ENCODE measurements at regions not wholly inside any gene's neighbourhood (a gene's known extent, or its start where the extent isn't known, plus 50 kb on each side); places are given as distances from the start of the nearest gene placed in this dataset.

DNA sequence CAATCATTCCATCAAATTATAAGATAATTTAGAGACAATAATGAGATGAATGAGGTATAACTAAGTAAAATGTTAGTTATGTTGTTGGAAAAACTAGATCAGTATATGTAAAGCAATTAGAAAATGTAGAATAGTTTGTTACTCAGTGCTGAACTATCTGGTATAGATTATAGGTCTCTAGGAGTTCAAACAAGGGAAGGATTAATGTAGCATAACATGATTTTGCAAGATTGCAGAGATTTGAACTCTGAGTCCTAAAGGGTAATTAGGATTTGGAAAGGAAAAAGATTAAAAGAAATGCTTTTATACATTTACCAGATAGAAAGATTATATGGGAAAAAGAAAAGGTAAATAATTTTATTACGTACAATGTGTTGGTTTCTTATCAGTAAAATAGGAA, 246.3 kb downstream of the KCNC2 start:
- H3K36me3 ChIP-seq: no peaks in the 10 kb centered on the region
- TF ChIP-seq, protein P1, sequence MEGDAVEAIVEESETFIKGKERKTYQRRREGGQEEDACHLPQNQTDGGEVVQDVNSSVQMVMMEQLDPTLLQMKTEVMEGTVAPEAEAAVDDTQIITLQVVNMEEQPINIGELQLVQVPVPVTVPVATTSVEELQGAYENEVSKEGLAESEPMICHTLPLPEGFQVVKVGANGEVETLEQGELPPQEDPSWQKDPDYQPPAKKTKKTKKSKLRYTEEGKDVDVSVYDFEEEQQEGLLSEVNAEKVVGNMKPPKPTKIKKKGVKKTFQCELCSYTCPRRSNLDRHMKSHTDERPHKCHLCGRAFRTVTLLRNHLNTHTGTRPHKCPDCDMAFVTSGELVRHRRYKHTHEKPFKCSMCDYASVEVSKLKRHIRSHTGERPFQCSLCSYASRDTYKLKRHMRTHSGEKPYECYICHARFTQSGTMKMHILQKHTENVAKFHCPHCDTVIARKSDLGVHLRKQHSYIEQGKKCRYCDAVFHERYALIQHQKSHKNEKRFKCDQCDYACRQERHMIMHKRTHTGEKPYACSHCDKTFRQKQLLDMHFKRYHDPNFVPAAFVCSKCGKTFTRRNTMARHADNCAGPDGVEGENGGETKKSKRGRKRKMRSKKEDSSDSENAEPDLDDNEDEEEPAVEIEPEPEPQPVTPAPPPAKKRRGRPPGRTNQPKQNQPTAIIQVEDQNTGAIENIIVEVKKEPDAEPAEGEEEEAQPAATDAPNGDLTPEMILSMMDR (IDR thresholded peaks at IDR 0.05): no peak
- 86% methylated on average over 1 of the region's 1 CpG for WGBS
- H3K4me3 ChIP-seq: no peak overlapping the region
- no peak overlapping the region for H3K27ac ChIP-seq
- H3K4me1 ChIP-seq: no peaks in the 10 kb centered on the region
- no peaks in the 10 kb centered on the region for H3K27me3 ChIP-seq
- no peak for DNase-seq (ENCODE audit: low spot score in 2 of 2)
- no peaks in the 10 kb centered on the region for H3K9me3 ChIP-seq

DNA sequence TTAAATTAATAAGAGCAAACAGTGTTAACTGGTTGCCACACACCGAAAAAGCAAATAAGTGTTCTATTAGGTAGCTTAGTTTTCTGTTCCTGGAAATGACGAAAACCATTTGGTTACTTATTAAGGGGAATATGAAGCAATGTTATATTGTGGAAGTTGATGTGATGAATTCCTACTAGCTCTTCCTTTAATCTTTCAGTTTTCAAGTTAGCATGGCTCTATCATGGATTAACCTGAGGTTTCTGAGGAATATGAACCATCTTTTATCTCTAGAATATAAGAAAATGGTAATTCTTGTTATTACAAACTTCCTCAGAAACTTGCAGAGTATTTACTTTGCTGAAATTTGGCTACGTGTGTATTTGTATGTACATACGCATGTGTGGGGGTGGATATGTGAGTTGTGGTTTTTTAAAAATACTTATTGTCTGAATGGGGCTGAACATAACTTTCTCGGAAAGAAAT, 245.7 kb downstream of the KCNC2 start:
- WGBS: 85% methylated on average over 5 of the region's 5 CpGs
- no peak for DNase-seq (ENCODE audit: low spot score in 2 of 2)
- H3K36me3 ChIP-seq: no peaks in the 10 kb centered on the region
- no peak overlapping the region for H3K4me3 ChIP-seq
- no peaks in the 10 kb centered on the region for H3K4me1 ChIP-seq
- no peak for TF ChIP-seq POLR2A (IDR thresholded peaks at IDR 0.05)
- TF ChIP-seq, protein P1 (IDR thresholded peaks at IDR 0.05): no peak
- TF ChIP-seq POLR2AphosphoS5 (IDR thresholded peaks at IDR 0.05): no peak
- TF ChIP-seq EP300 (IDR thresholded peaks at IDR 0.05): no peak
- no peaks in the 10 kb centered on the region for H3K9me3 ChIP-seq
- no peaks in the 10 kb centered on the region for H3K27me3 ChIP-seq
- no peak overlapping the region for H3K27ac ChIP-seq

DNA sequence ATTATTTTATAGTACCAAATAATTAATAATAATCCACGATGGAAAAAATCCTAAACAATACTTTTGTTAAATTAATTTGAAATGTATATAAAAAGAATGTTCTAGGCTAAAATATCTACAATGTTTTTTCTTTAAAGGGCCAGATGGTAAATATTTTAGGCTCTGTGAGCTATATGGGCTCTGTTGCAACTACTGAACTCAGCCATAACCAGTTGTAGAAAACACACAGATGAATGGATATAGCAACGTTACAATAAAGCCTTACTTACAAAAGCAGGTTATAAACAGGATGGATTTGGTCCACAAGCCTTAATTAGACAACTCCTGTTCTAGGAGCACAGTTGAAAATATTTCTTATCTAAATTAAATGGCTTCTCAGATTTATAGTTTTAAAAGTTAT, 245.2 kb downstream of the KCNC2 start:
- Histone ChIP-seq H3K9me3 (no peaks in the 10 kb centered on the region), H3K4me1 (no peaks in the 10 kb centered on the region), H3K36me3 (no peaks in the 10 kb centered on the region), H3K27me3 (no peaks in the 10 kb centered on the region), H3K27ac (no peak overlapping the region), H3K4me3 (no peak overlapping the region)
- TF ChIP-seq POLR2A (IDR thresholded peaks at IDR 0.05) (no peak), POLR2AphosphoS5 (IDR thresholded peaks at IDR 0.05) (no peak), EP300 (IDR thresholded peaks at IDR 0.05) (no peak)
- TF ChIP-seq, protein P1 (IDR thresholded peaks at IDR 0.05): no peak
- 69% methylated on average over 2 of the region's 2 CpGs for WGBS
- no peak for DNase-seq (ENCODE audit: low spot score in 2 of 2)

DNA sequence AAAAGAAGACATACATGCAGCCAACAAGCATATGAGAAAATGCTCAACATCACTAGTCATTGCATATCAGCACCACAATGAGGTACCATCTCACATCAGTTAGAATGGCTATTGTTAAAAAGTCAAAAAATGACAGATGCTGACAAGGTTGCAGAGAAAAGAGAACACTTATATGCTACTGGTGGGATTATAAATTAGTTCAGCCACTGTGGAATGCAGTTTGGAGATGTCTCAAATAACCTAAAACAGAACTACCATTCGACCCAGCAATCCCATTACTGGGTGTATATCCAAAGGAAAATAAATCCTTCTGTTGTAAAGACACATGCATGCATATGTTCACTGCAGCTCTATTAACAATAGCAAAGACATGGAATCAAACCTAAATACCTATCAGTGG, 238.4 kb downstream of the KCNC2 start:
- Histone ChIP-seq H3K9me3 (no peaks in the 10 kb centered on the region), H3K27ac (no peak overlapping the region), H3K36me3 (no peaks in the 10 kb centered on the region), H3K27me3 (no peaks in the 10 kb centered on the region), H3K4me1 (no peaks in the 10 kb centered on the region), H3K4me3 (no peak overlapping the region)
- no peak for DNase-seq (ENCODE audit: low spot score in 2 of 2)
- 69% methylated on average over 1 of the region's 1 CpG for WGBS
- no peak for TF ChIP-seq POLR2A (IDR thresholded peaks at IDR 0.05)
- TF ChIP-seq POLR2AphosphoS5 (IDR thresholded peaks at IDR 0.05): no peak
- no peak for TF ChIP-seq EP300 (IDR thresholded peaks at IDR 0.05)
- TF ChIP-seq, protein P1 (IDR thresholded peaks at IDR 0.05): no peak

DNA sequence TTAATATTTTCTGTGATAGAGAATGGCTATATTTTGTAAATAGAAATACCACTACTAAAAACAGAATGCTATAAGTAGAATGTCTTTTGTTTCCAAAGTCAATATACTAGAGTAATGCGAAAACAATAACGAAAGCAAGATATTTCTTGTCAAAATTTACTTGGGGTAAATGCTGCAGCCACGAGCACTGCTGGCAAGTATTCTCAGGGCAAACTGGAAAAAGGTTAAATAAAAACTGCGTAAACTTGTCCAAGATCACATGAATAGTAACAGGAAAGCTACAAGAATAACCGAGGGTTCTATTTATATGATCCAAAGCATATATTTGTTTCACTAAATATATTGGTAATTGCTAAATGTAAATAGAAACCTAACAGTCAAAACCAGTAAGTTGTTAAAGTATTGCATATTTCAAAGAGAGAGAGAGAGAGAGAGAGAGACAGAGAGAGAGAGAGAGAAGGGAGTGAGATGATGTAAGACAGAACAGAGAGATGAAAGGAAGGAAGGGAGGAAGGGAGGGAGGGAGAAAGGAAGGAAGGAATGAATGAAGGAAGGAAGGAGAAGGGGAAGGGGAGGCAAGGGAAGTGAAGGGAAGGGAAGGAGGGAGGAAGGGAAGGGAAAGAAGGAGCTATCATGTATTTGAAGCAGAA, 231.7 kb downstream of the KCNC2 start:
- no peak overlapping the region for H3K4me3 ChIP-seq
- H3K27ac ChIP-seq: no peak overlapping the region
- no peaks in the 10 kb centered on the region for H3K4me1 ChIP-seq
- TF ChIP-seq EP300 (IDR thresholded peaks at IDR 0.05) (no peak), POLR2A (IDR thresholded peaks at IDR 0.05) (no peak), POLR2AphosphoS5 (IDR thresholded peaks at IDR 0.05) (no peak)
- TF ChIP-seq, protein P1 (IDR thresholded peaks at IDR 0.05): no peak
- 81% methylated on average over 5 of the region's 5 CpGs for WGBS
- no peaks in the 10 kb centered on the region for H3K9me3 ChIP-seq
- no peak for DNase-seq (ENCODE audit: low spot score in 2 of 2)
- H3K27me3 ChIP-seq: no peaks in the 10 kb centered on the region
- no peaks in the 10 kb centered on the region for H3K36me3 ChIP-seq
